ENCODE measurements at regions not wholly inside any gene's neighbourhood (a gene's known extent, or its start where the extent isn't known, plus 50 kb on each side); places are given as distances from the start of the nearest gene placed in this dataset.

- Histone ChIP-seq H3K79me2 (ENCODE audit: control insufficient read depth in 1 of 2, insufficient read depth in 2 of 2, low read length in 2 of 2) (no peaks in the 10 kb centered on the region), H3K4me1 (replicated peaks in 1 of 4; ENCODE audit: control insufficient read depth in 3 of 4, insufficient read depth in 4 of 4, low read length in 3 of 4) (no peaks in the 10 kb centered on the region), H2BK12ac (ENCODE audit: low read depth, low read length) (no peak overlapping the region), H2BK120ac (replicated peaks; ENCODE audit: low read depth, low read length) (no peak overlapping the region), H3K18ac (ENCODE audit: extremely low read depth, low read length) (no peak overlapping the region), H3K56ac (replicated peaks; ENCODE audit: insufficient read length, low read depth, low read length) (no peak overlapping the region), H3K4me3 (ENCODE audit: extremely low read depth in 1 of 4, insufficient read depth in 2 of 4, low read depth in 3 of 4, low read length in 4 of 4) (no peak overlapping the region), H3K23ac (ENCODE audit: insufficient read length) (no peak overlapping the region), H3K14ac (ENCODE audit: insufficient read length) (no peak overlapping the region), H2BK5ac (ENCODE audit: low read depth, low read length) (no peak overlapping the region), H3K4me2 (ENCODE audit: insufficient read depth in 1 of 2, low read depth in 2 of 2, low read length in 2 of 2) (no peak overlapping the region), H3K36me3 (ENCODE audit: control insufficient read depth in 2 of 4, insufficient read depth in 4 of 4, low read length in 3 of 4) (no peaks in the 10 kb centered on the region), H4K5ac (ENCODE audit: insufficient read length, low read depth, low read length) (no peak overlapping the region), H2AK5ac (ENCODE audit: low read depth, low read length) (no peak overlapping the region), H4K91ac (replicated peaks; ENCODE audit: insufficient read length, low read length) (no peak overlapping the region), H3K9ac (replicated peaks in 1 of 4; ENCODE audit: extremely low read depth in 1 of 4, low read depth in 3 of 4, low read length in 3 of 4) (no peak overlapping the region), H2AFZ (ENCODE audit: low read length) (no peak overlapping the region), H3K27me3 (replicated peaks in 1 of 4; ENCODE audit: control insufficient read depth in 3 of 4, extremely low read depth in 1 of 4, insufficient read depth in 3 of 4, low read length in 3 of 4) (no peaks in the 10 kb centered on the region), H3K9me3 (ENCODE audit: insufficient read depth in 2 of 2, low read depth in 1 of 2, low read length in 1 of 2) (no peaks in the 10 kb centered on the region), H3K23me2 (ENCODE audit: low read depth, low read length) (no peaks in the 10 kb centered on the region), H4K8ac (ENCODE audit: extremely low read depth, insufficient read depth, low read length) (no peak overlapping the region), H2BK20ac (ENCODE audit: low read length) (no peak overlapping the region), H4K20me1 (replicated peaks in 1 of 2; ENCODE audit: control insufficient read depth in 1 of 2, insufficient read depth in 2 of 2, low read length in 2 of 2) (no peaks in the 10 kb centered on the region), H2BK15ac (ENCODE audit: low read length) (no peak overlapping the region), H3K27ac (ENCODE audit: low read depth, low read length) (no peak overlapping the region), H3K79me1 (ENCODE audit: low read depth, low read length) (no peaks in the 10 kb centered on the region), H3K4ac (replicated peaks; ENCODE audit: insufficient read length, low read depth, low read length) (no peak overlapping the region)
- FAIRE-seq = no peak
- 74% methylated on average over 3 of the region's 3 CpGs; no CpG with 5 or more reads in 1 of the 2 experiments for WGBS, 2 experiments (ENCODE audit: extremely low coverage in 1 of 2, insufficient coverage in 1 of 2, insufficient read length in 1 of 2, insufficient replicate concordance in 2 of 2, low coverage in 1 of 2, low lambda C conversion rate in 2 of 2, missing lambda C conversion rate in 1 of 2)
- ChIA-PET CTCF (ENCODE audit: partially characterized antibody) (interaction anchor here (1.3 to 1.5 kb wide), 3 partner anchors 12 to 391 kb away, joined by 4 read pairs; no protein-coding TSS in a partner anchor), POLR2A (ENCODE audit: partially characterized antibody) (no interaction called here)
- no peak for DNase-seq (ENCODE audit: low read depth in 1 of 2, low spot score in 2 of 2)
- TF ChIP-seq BCL11A (IDR thresholded peaks at IDR 0.05; ENCODE audit: low read depth in 2 of 2, low read length in 2 of 2) (no peak), ATF3 (IDR thresholded peaks at IDR 0.05; ENCODE audit: insufficient read depth, low read depth, low read length) (no peak), RAD21 (IDR thresholded peaks at IDR 0.05 in 1 of 2, conservative IDR thresholded peaks at IDR 0.05 in 1 of 2; ENCODE audit: low read depth in 2 of 2, low read length in 2 of 2) (no peak), MAFK (IDR thresholded peaks at IDR 0.05; ENCODE audit: low read depth, low read length) (no peak)
Measured at GRCh38 chr1:221868593-221869303, 126.9 kb upstream of the DUSP10 start.

All from H1 (cell line).